ENCODE measurements at regions not wholly inside any gene's neighbourhood (a gene's known extent, or its start where the extent isn't known, plus 50 kb on each side); places are given as distances from the start of the nearest gene placed in this dataset.

DNA sequence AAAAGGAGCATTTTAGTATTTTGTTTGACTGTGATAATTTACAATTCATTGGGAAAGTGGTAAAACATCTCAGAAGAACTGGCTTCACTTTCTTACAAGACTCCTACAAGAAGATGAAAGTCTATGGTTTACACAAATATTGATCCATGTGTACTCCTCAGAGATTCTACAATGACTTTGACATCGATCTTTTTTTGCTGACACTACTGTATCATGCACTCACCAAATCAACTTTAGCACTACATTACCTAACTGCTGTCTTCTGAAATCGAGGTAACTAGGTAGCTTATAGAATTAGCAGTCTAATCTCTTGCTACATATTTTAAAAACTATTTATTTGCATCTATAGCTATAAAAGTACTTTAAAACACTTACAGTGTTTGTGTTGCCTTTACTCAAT, 757.6 kb downstream of the TBL1XR1 start:
- no peak for DNase-seq (ENCODE audit: insufficient read length, low spot score)
- no peak for FAIRE-seq
- TF ChIP-seq TAF1 (IDR thresholded peaks at IDR 0.05; ENCODE audit: low read depth, low read length), result no peak
- no peak for TF ChIP-seq POLR2A (IDR thresholded peaks at IDR 0.05; ENCODE audit: low read depth, low read length)
- TF ChIP-seq PAX5 (IDR thresholded peaks at IDR 0.05; ENCODE audit: insufficient read depth, low read length, severe bottlenecking), result no peak
- no peak for TF ChIP-seq POU2F2 (IDR thresholded peaks at IDR 0.05; ENCODE audit: low read depth, low read length)
- no peak for TF ChIP-seq SPI1 (IDR thresholded peaks at IDR 0.05; ENCODE audit: low read depth, low read length)

GRCh38 chr3:176431991-176432390, 765.3 kb downstream of the TBL1XR1 start:
- no peak for TF ChIP-seq PAX5 (IDR thresholded peaks at IDR 0.05; ENCODE audit: insufficient read depth, low read length, severe bottlenecking)
- no peak for TF ChIP-seq POU2F2 (IDR thresholded peaks at IDR 0.05; ENCODE audit: low read depth, low read length)
- TF ChIP-seq TAF1 (IDR thresholded peaks at IDR 0.05; ENCODE audit: low read depth, low read length), result no peak
- DNase-seq (ENCODE audit: insufficient read length, low spot score), result no peak
- no peak for FAIRE-seq

DNA sequence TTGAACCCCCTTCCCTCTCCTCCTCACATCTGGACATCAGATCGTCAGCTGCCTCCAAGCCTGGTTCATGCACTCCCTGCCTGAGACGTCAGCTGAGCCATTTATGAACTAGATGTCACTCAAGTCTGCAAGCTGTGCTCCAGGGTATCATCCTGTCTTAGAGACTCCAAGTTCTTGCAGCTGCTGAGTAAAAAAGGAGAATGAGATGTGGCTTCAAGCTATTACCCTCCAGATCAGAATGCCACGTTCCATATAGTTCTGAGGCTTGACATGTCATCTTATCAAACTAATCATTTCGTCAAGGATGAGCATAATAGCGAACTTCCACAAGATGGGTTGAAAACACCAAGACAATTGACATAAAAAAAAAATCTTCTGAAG, 766.3 kb downstream of the TBL1XR1 start:
- FAIRE-seq (no peak), DNase-seq (ENCODE audit: insufficient read length, low spot score) (no peak)
- TF ChIP-seq POU2F2 (IDR thresholded peaks at IDR 0.05; ENCODE audit: low read depth, low read length) (no peak), POLR2AphosphoS5 (IDR thresholded peaks at IDR 0.05; ENCODE audit: low read depth, low read length) (no peak), TAF1 (IDR thresholded peaks at IDR 0.05; ENCODE audit: low read depth, low read length) (no peak), PAX5 (IDR thresholded peaks at IDR 0.05; ENCODE audit: insufficient read depth, low read length, severe bottlenecking) (no peak), SPI1 (IDR thresholded peaks at IDR 0.05; ENCODE audit: low read depth, low read length) (no peak), POLR2A (IDR thresholded peaks at IDR 0.05; ENCODE audit: low read depth, low read length) (no peak)

DNA sequence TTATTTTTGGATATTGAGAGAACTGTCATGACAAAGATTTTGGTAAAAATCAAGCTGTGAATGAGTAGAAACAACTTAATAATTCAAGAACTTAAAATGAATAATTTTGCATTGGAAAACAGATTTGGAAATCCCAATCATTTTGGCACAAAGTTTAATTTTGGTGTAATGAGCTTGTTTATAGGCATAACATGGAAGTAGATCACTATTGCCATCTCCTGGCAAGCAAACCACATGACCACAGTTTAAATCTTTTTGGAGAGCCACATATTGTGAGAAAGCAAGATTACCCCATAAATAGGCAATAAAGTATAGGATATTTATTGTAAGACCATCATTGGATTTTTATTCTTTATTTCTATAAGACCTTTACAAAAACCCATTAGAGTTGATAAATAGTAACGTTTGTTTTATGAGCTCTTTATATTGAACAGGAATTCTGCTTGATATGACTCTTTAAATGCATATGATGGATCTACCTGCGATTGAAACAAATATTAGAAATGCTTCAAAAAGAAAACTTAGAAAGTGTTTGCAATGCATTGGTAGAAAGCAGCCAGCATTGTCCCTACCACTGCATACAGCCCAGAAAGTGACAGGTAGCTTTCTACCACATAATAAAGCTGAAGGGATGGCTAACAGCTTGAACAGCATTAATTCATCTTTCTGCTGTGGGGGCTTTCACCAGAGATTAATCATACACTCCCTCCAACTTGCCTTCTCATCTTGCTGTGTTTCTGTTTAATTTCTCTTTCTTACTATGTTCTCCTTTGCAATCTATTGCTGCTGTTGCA, 766.8 kb downstream of the TBL1XR1 start:
- FAIRE-seq (peak; percentile 26), DNase-seq (ENCODE audit: insufficient read length, low spot score) (no peak)
- TF ChIP-seq PAX5 (IDR thresholded peaks at IDR 0.05; ENCODE audit: insufficient read depth, low read length, severe bottlenecking), result no peak
- TF ChIP-seq POU2F2 (IDR thresholded peaks at IDR 0.05; ENCODE audit: low read depth, low read length), result no peak
- TF ChIP-seq TAF1 (IDR thresholded peaks at IDR 0.05; ENCODE audit: low read depth, low read length), result no peak
- TF ChIP-seq POLR2A (IDR thresholded peaks at IDR 0.05; ENCODE audit: low read depth, low read length), result no peak
- no peak for TF ChIP-seq POLR2AphosphoS5 (IDR thresholded peaks at IDR 0.05; ENCODE audit: low read depth, low read length)
- TF ChIP-seq SPI1 (IDR thresholded peaks at IDR 0.05; ENCODE audit: low read depth, low read length), result no peak

GRCh38 chr3:176428552-176428951, 768.7 kb downstream of the TBL1XR1 start:
- FAIRE-seq, result no peak
- no peak for TF ChIP-seq POU2F2 (IDR thresholded peaks at IDR 0.05; ENCODE audit: low read depth, low read length)
- no peak for TF ChIP-seq POLR2A (IDR thresholded peaks at IDR 0.05; ENCODE audit: low read depth, low read length)
- no peak for TF ChIP-seq PAX5 (IDR thresholded peaks at IDR 0.05; ENCODE audit: insufficient read depth, low read length, severe bottlenecking)
- TF ChIP-seq TAF1 (IDR thresholded peaks at IDR 0.05; ENCODE audit: low read depth, low read length), result no peak
- no peak for TF ChIP-seq SPI1 (IDR thresholded peaks at IDR 0.05; ENCODE audit: low read depth, low read length)
- TF ChIP-seq POLR2AphosphoS5 (IDR thresholded peaks at IDR 0.05; ENCODE audit: low read depth, low read length), result no peak
- no peak for DNase-seq (ENCODE audit: insufficient read length, low spot score)

- DNase-seq (ENCODE audit: insufficient read length, low spot score) (no peak), FAIRE-seq (no peak)
- TF ChIP-seq POU2F2 (IDR thresholded peaks at IDR 0.05; ENCODE audit: low read depth, low read length) (no peak), TAF1 (IDR thresholded peaks at IDR 0.05; ENCODE audit: low read depth, low read length) (no peak), POLR2AphosphoS5 (IDR thresholded peaks at IDR 0.05; ENCODE audit: low read depth, low read length) (no peak), POLR2A (IDR thresholded peaks at IDR 0.05; ENCODE audit: low read depth, low read length) (no peak), SPI1 (IDR thresholded peaks at IDR 0.05; ENCODE audit: low read depth, low read length) (no peak), PAX5 (IDR thresholded peaks at IDR 0.05; ENCODE audit: insufficient read depth, low read length, severe bottlenecking) (no peak)
Measured at GRCh38 chr3:176426371-176426770, 770.9 kb downstream of the TBL1XR1 start.

DNA sequence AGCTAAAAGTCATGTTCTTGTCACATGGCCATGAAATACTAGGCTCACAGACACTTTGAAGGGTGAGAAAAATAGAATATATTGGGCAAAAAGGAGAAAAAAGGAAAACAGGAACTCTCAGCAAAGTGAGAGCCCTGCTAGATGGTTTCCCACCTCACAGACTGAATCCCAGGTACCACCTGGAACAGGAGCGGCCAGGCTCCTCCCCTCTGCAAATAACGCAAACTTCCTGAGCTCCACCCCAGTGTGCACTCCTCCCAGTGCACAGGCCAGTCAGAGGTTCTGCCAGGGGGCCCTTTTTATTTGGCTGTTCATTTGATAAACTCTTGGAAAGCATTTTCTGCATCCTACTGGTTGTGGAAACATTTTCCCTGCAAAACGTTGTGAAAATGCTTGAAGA, 780.4 kb downstream of the TBL1XR1 start:
- TF ChIP-seq POLR2A (IDR thresholded peaks at IDR 0.05; ENCODE audit: low read depth, low read length) (no peak), PAX5 (IDR thresholded peaks at IDR 0.05; ENCODE audit: insufficient read depth, low read length, severe bottlenecking) (no peak), TAF1 (IDR thresholded peaks at IDR 0.05; ENCODE audit: low read depth, low read length) (no peak), POLR2AphosphoS5 (IDR thresholded peaks at IDR 0.05; ENCODE audit: low read depth, low read length) (no peak), POU2F2 (IDR thresholded peaks at IDR 0.05; ENCODE audit: low read depth, low read length) (no peak), SPI1 (IDR thresholded peaks at IDR 0.05; ENCODE audit: low read depth, low read length) (no peak)
- FAIRE-seq (no peak), DNase-seq (ENCODE audit: insufficient read length, low spot score) (no peak)

GRCh38 chr3:176415661-176416295, 781.5 kb downstream of the TBL1XR1 start:
- DNase-seq (ENCODE audit: insufficient read length, low spot score) (no peak), FAIRE-seq (no peak)
- no peak for TF ChIP-seq POLR2AphosphoS5 (IDR thresholded peaks at IDR 0.05; ENCODE audit: low read depth, low read length)
- TF ChIP-seq SPI1 (IDR thresholded peaks at IDR 0.05; ENCODE audit: low read depth, low read length), result no peak
- TF ChIP-seq POU2F2 (IDR thresholded peaks at IDR 0.05; ENCODE audit: low read depth, low read length), result no peak
- no peak for TF ChIP-seq POLR2A (IDR thresholded peaks at IDR 0.05; ENCODE audit: low read depth, low read length)
- TF ChIP-seq TAF1 (IDR thresholded peaks at IDR 0.05; ENCODE audit: low read depth, low read length), result no peak
- TF ChIP-seq PAX5 (IDR thresholded peaks at IDR 0.05; ENCODE audit: insufficient read depth, low read length, severe bottlenecking), result no peak

DNA sequence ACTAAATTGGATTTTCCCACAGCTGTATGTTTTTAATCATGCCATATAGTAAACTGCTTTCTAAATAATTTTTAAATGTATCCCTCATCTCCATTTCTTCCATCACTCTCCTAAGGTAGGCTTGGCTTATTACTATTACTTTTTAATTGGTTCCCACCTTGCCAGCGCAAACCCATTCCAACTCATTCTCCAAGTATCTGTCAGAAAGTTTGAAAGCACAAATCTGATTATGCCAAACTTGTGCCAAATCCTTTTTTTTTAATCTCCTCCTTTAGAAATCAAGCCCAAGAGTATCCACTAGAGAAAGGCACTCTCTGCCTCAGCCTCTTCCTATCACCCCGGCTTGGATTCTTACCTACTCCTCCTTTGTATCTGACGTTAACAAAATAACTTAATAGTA, 784.5 kb downstream of the TBL1XR1 start:
- no peak for TF ChIP-seq POU2F2 (IDR thresholded peaks at IDR 0.05; ENCODE audit: low read depth, low read length)
- DNase-seq (ENCODE audit: insufficient read length, low spot score) (no peak), FAIRE-seq (no peak)

DNA sequence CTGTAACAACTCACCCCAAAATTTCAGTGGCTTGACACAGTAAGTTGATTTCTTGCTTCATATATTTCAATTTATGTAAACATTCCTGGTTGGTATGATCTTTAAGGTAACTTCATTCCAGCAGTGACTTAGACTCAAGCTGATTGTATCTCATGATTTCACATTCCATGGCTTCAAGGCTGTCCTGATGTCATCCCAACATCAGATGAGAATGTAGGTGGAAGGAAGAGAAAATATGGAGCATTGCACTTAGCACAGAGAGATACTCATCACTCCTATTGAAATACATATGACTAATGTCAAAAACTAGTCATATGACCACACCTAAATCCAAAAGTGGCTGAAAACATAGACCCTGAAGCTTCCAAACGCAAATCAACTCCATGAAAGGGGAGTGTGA, 793.8 kb downstream of the TBL1XR1 start:
- DNase-seq (ENCODE audit: insufficient read length, low spot score) (no peak), FAIRE-seq (no peak)
- TF ChIP-seq POLR2A (IDR thresholded peaks at IDR 0.05; ENCODE audit: low read depth, low read length) (no peak), PAX5 (IDR thresholded peaks at IDR 0.05; ENCODE audit: insufficient read depth, low read length, severe bottlenecking) (no peak), POU2F2 (IDR thresholded peaks at IDR 0.05; ENCODE audit: low read depth, low read length) (no peak), POLR2AphosphoS5 (IDR thresholded peaks at IDR 0.05; ENCODE audit: low read depth, low read length) (no peak), TAF1 (IDR thresholded peaks at IDR 0.05; ENCODE audit: low read depth, low read length) (no peak), SPI1 (IDR thresholded peaks at IDR 0.05; ENCODE audit: low read depth, low read length) (no peak)

All from GM12891 (cell line).